Loucy (cell line): ENCODE measurements at regions not wholly inside any gene's neighbourhood (a gene's known extent, or its start where the extent isn't known, plus 50 kb on each side); places are given as distances from the start of the nearest gene placed in this dataset.

ENCODE experiments used
- H2AFZ ChIP-seq: fragments of 200-600 bp; sonication (generic); 2 replicates; pipeline ENCODE4 v1.6.0; 2016; ENCODE audit warnings: antibody characterized with exemption, mild to moderate bottlenecking, low read length, moderate library complexity
- H3F3A ChIP-seq: fragments of 200-600 bp; 2 replicates; pipeline ENCODE4 v1.6.0; 2016; ENCODE audit warnings: antibody characterized with exemption, low read depth, mild to moderate bottlenecking
- H3K27me3 ChIP-seq: fragments of 200-600 bp; sonication (generic); 2 replicates; pipeline ENCODE4 v1.6.1; 2014; ENCODE audit warnings: low read length, mild to moderate bottlenecking; ENCODE audit not compliant: insufficient read depth, poor library complexity, severe bottlenecking
- H3K36me3 ChIP-seq: fragments of 200-600 bp; sonication (generic); 2 replicates; pipeline ENCODE4 v1.6.1; 2016; ENCODE audit warnings: low read length; ENCODE audit not compliant: insufficient read depth
- H3K4me1 ChIP-seq: fragments of 200-600 bp; sonication (generic); 2 replicates; pipeline ENCODE4 v1.5.1; 2014; ENCODE audit warnings: low read length, mild to moderate bottlenecking; ENCODE audit not compliant: insufficient read depth, poor library complexity, severe bottlenecking
- H3K4me2 ChIP-seq: fragments of 200-600 bp; sonication (generic); 2 replicates; pipeline ENCODE4 v1.6.0; 2014; ENCODE audit warnings: antibody characterized with exemption, low read length, low read depth, mild to moderate bottlenecking; ENCODE audit not compliant: poor library complexity, severe bottlenecking
- H3K4me3 ChIP-seq: fragments of 200-600 bp; sonication (generic); 2 replicates; pipeline ENCODE4 v1.5.1; 2014; ENCODE audit warnings: low read length, mild to moderate bottlenecking, mixed read lengths; ENCODE audit not compliant: poor library complexity, severe bottlenecking
- H3K79me2 ChIP-seq: fragments of 200-600 bp; sonication (generic); 2 replicates; pipeline ENCODE4 v1.6.1; 2014; ENCODE audit warnings: low read length; ENCODE audit not compliant: insufficient read depth
- H3K9ac ChIP-seq: fragments of 200-600 bp; sonication (generic); 2 replicates; pipeline ENCODE4 v1.6.0; 2014; ENCODE audit warnings: mild to moderate bottlenecking, low read depth, low read length, moderate library complexity; ENCODE audit not compliant: poor library complexity, severe bottlenecking
- H3K9me2 ChIP-seq: fragments of 200-600 bp; sonication (generic); replicated peaks from 2 replicates; pipeline ENCODE4 v1.6.1; 2016; ENCODE audit warnings: low read depth, low read length, mixed read lengths
- H3K9me3 ChIP-seq: fragments of 200-600 bp; sonication (generic); 2 replicates; pipeline ENCODE4 v1.6.1; 2014; ENCODE audit warnings: mild to moderate bottlenecking, antibody characterized with exemption, low read length, low read depth; ENCODE audit not compliant: insufficient read depth
- H4K20me1 ChIP-seq: fragments of 200-600 bp; sonication (generic); 2 replicates; pipeline ENCODE4 v1.6.0; 2014; ENCODE audit warnings: antibody characterized with exemption, low read length, mild to moderate bottlenecking; ENCODE audit not compliant: insufficient read depth, poor library complexity, severe bottlenecking
- CTCF ChIP-seq: fragments of 200-600 bp; sonication (generic); conservative IDR thresholded peaks from 2 replicates; pipeline ENCODE4 v1.5.1; 2014; ENCODE audit warnings: mild to moderate bottlenecking, antibody characterized with exemption, low read length
- EZH2phosphoT487 ChIP-seq: fragments of 200-600 bp; IDR thresholded peaks from 2 replicates; pipeline ENCODE4 v1.6.1; 2018; ENCODE audit warnings: antibody characterized with exemption, mild to moderate bottlenecking, moderate library complexity, borderline replicate concordance

GRCh38 chr16:5649762-5650743 is 552.5 kb upstream of the EEF2KMT start:
- Histone ChIP-seq H3K9ac (no peak overlapping the region), H3K4me1 (no peaks in the 10 kb centered on the region), H3K4me2 (no peak overlapping the region), H3K4me3 (no peak overlapping the region), H3K9me3 (no peaks in the 10 kb centered on the region), H3F3A (no peaks in the 10 kb centered on the region), H2AFZ (no peak overlapping the region), H3K79me2 (no peaks in the 10 kb centered on the region), H3K36me3 (no peaks in the 10 kb centered on the region), H3K9me2 (no peaks in the 10 kb centered on the region), H4K20me1 (no peaks in the 10 kb centered on the region), H3K27me3 (no peaks in the 10 kb centered on the region)
- no peak for TF ChIP-seq CTCF
- no peak for TF ChIP-seq EZH2phosphoT487

- TF ChIP-seq CTCF: no peak
- TF ChIP-seq EZH2phosphoT487: no peak
- no peak overlapping the region for H3K4me2 ChIP-seq
Measured at GRCh38 chr16:5647051-5647450, 549.5 kb upstream of the EEF2KMT start.

GRCh38 chr16:5643855-5644531 is 546.4 kb upstream of the EEF2KMT start:
- TF ChIP-seq CTCF (no peak), EZH2phosphoT487 (no peak)
- Histone ChIP-seq H3K4me1 (no peaks in the 10 kb centered on the region), H3K27me3 (no peaks in the 10 kb centered on the region), H3K4me3 (no peak overlapping the region), H3K9me2 (no peaks in the 10 kb centered on the region), H4K20me1 (no peaks in the 10 kb centered on the region), H3K36me3 (no peaks in the 10 kb centered on the region), H3K9ac (no peak overlapping the region), H2AFZ (no peak overlapping the region), H3K4me2 (no peak overlapping the region), H3K79me2 (no peaks in the 10 kb centered on the region), H3K9me3 (no peaks in the 10 kb centered on the region), H3F3A (no peaks in the 10 kb centered on the region)

More at GRCh38 chr16:5647051-5647450, 549.5 kb upstream of the EEF2KMT start:
- H3F3A ChIP-seq: no peaks in the 10 kb centered on the region
- no peaks in the 10 kb centered on the region for H3K27me3 ChIP-seq
- H3K9me3 ChIP-seq: no peaks in the 10 kb centered on the region
- H2AFZ ChIP-seq: no peak overlapping the region
- no peaks in the 10 kb centered on the region for H3K36me3 ChIP-seq
- no peaks in the 10 kb centered on the region for H3K4me1 ChIP-seq
- H3K9me2 ChIP-seq: no peaks in the 10 kb centered on the region
- no peaks in the 10 kb centered on the region for H4K20me1 ChIP-seq
- no peaks in the 10 kb centered on the region for H3K79me2 ChIP-seq
- no peak overlapping the region for H3K9ac ChIP-seq
- H3K4me3 ChIP-seq: no peak overlapping the region
